DND-41 (cell line): ENCODE measurements at regions not wholly inside any gene's neighbourhood (a gene's known extent, or its start where the extent isn't known, plus 50 kb on each side); places are given as distances from the start of the nearest gene placed in this dataset.

Experiments used
- CTCF ChIP-seq: IDR thresholded peaks from 2 replicates; pipeline ENCODE4 v1.5.1; 2012; ENCODE audit warnings: borderline replicate concordance, low read length, moderate library complexity, mild to moderate bottlenecking; ENCODE audit not compliant: poor library complexity, severe bottlenecking; ENCODE audit errors: extremely low read depth
- EZH2 ChIP-seq: IDR thresholded peaks from 3 replicates; pipeline ENCODE4 v1.6.1; 2012; ENCODE audit warnings: borderline replicate concordance, low read depth, mild to moderate bottlenecking, moderate library complexity, low read length, inconsistent platforms; ENCODE audit not compliant: severe bottlenecking

GRCh38 chr1:168407832-168408538 is 127.3 kb downstream of the TBX19 start:
- TF ChIP-seq CTCF (no peak), EZH2 (no peak)
